ENCODE measurements at regions not wholly inside any gene's neighbourhood (a gene's known extent, or its start where the extent isn't known, plus 50 kb on each side); places are given as distances from the start of the nearest gene placed in this dataset.

- no peak for DNase-seq
Measured at GRCh38 chr14:58861586-58861985, 223.8 kb downstream of the DACT1 start.

GRCh38 chr14:58862416-58863160 is 224.8 kb downstream of the DACT1 start:
- DNase-seq: no peak

GRCh38 chr14:58863661-58864345 is 226.0 kb downstream of the DACT1 start:
- no peak for DNase-seq

DNA sequence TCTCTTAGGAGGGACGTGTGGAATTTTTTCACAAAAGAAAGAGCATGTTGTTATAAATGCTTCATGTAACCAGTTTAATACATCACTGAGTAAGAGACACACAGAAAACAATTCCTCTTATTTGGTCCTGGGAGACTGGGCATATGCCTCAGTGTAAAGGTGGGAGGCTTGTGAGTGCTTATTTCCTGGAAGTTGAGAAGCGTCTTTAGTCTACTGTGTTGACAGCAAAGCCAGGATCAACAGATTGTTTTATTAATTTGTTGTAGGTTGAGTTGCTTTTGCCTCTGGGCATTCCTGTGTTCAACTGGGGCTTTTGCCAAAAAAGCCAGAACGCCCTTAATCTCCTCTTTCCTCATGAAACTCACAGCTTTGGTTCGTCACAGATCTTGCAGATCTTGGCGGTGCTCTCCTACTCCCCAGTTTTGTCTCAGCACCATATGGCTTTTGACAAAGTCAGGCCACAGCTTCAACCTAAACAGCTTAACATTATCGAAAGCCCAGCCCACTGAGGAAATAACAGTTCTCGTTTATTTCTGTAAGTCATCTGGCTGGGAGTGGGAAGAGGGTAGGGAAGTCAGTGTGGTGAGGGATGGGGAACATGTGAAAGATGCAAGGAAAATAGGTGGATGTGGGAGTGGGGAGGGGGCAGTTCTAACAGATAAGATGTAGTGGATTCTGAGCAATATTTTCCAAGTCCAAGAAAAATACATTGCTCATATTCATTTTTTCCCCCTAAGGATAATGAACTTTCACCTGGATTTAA is 227.2 kb downstream of the DACT1 start:
- DNase-seq: no peak

GRCh38 chr14:58865514-58866281 is 227.9 kb downstream of the DACT1 start:
- no peak for DNase-seq

DNA sequence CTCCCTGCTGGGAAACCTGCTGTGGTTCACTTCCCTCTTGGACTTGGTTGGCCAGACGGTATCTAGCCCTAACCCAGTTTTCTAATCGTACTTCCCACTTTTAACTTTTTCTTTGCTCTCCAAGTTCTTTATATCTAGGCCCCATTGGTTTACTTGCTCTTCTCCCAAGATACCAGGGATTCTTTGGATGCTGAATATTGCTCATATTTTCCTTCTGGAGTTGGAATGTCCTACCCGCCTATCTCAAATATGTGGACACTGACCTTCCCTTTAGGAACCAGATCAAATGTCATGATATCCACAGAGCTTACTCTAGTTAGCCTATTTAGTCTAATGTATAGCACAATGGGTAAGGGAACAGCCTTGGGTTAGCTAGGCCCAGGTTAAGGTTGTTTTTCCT is 228.6 kb downstream of the DACT1 start:
- DNase-seq: no peak

DNA sequence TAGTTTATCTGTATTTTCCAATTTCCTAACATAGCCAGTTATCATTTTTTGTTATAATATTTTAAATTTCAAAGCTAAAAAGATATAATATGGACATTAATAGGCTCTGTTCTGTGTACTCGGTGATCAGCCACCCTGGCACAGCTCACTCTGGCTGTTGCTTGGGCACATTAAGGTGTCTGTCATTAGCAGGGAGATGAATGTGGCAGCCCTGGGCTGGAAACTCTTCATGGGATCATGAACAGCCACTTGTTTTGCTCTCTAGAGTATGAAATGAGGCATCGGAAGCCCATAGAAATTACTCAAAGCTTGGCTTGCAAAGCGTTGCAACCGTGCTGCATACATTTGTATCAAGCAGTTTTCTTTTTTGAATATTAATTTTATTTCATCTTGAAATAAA is 233.2 kb downstream of the DACT1 start:
- peak; percentile 67 for DNase-seq

GRCh38 chr14:58871573-58871972 is 233.8 kb downstream of the DACT1 start:
- no peak for DNase-seq

- no peak for DNase-seq
Measured at GRCh38 chr14:58872061-58872460, 234.3 kb downstream of the DACT1 start.

DNA sequence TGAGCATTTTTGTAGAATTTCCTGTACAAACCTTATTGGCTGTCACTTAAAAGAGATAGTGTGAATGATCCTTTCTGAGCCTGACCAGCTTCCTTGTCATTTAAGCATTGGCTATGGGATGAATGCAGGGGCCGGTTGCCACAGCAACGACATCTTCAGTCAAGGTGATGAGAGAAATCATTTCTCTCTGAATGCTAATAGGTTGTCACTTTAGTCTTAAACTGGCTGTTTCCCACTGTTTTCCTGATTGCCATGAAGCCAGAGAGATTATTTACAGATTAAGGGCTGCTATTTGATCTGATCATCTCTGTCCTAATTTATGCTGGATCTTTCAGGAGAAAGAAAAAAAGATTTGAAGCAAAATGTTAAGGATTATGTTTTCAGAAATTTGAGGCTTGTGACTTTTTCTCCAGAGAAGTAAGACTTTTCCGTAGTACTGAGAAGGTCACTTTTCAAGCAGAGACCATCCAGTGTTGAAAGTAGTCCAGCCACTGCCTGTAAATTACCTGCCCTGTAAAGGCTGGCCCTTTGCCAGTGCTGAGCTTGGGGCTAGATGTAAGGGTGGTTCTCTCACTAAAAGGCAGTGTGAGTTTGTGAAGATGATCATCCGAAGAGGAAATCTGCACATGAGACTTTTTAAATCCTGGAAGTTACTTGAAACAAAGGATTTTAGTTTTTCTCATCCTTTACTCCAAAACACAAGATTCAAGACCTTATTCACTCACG is 235.6 kb downstream of the DACT1 start:
- peak; percentile 17 for DNase-seq

DNA sequence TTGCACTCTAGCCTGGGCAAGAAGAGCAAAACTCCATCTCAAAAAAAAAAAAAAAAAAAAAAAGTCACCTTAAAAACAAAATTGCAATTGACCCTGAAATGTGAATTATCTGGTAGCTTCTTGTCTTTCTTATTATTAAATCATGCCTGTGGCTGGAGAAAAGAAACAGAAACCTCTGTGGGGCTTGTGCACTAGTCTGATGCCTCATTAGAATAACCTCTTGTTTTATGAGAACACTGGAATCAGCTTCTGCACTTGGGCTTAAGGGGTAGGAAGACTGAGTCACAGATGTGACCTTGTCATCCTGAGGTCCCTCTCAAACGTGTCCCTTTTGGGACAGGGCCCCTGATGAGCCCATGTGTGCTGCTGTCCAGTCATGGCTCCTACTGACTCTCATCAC is 237.9 kb downstream of the DACT1 start:
- DNase-seq: no peak

GRCh38 chr14:58876608-58877007 is 238.8 kb downstream of the DACT1 start:
- DNase-seq: no peak

GRCh38 chr14:58878439-58879139 is 240.8 kb downstream of the DACT1 start:
- no peak for DNase-seq

GRCh38 chr14:58881433-58881832 is 243.7 kb downstream of the DACT1 start:
- no peak for DNase-seq

- DNase-seq: peak; percentile 13
Measured at GRCh38 chr14:58882577-58883018, 244.8 kb downstream of the DACT1 start.

DNA sequence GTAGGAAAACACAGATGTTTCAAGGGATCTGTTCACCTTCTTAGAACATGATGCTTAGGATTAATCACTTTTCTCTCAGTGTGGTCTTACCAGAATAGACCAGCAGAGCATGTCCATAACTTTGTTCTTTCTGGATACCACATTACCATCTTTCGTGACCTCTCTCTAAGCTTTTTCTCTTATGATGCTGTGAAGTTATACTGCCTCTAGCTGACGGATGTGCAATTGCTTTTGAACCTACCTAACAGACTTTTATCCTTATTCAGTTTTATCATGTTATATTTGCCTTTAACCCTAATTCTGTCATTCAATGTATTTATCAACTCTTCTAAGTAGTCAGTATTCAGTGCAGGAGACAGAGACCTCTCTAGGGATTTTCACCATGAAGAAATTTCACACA is 246.7 kb downstream of the DACT1 start:
- DNase-seq: no peak

GRCh38 chr14:58887931-58888330 is 250.2 kb downstream of the DACT1 start:
- DNase-seq: no peak

DNA sequence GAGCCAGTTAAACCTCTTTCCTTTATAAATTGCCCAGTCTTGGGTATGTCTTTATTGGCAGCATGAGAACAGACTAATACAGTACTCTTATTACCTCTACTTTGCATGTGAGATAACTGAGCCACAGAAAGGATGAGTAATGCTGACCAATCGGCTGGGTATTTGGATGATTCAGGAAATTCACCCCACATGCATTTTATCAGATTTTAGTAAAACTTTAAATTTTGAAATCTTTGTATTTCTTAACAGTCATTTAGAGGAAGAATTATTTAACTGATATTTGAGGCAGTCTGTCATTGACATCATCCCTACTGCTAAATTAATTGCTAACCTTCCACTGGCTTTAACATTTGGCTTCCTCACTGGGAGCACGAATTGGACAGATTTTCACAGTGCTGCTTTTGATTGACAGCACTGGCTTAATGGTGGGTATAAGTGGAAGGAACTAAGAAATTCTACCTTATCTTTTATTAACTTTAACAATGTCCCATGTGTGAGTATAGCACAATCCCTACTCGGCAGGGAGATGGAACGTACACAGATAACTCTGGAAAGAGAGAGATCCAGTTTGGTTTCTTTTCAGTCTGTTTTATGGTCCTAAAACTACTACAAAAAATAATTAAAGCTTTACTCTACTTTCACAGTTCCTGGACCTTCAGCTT is 261.0 kb downstream of the DACT1 start:
- no peak for DNase-seq

- DNase-seq: no peak
Measured at GRCh38 chr14:58899317-58899713, 261.6 kb downstream of the DACT1 start.

DNA sequence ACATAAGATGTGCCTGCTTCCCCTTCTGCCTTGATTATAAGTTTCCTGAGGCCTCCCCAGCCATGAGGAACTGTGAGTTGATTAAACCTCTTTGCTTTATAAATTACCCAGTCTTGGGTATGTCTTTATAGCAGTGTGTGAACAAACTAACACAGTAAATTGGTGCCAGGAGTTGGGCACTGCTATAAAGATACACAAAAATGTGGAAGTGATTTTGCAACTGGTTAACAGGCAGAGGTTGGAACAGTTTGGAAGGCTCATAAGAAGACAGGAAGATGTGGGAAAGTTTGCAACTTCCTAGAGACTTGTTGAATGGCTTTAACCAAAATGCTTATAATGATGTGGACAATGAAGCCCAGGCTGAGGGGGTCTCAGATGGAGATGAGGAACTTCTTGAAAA is 264.1 kb downstream of the DACT1 start:
- no peak for DNase-seq

DNA sequence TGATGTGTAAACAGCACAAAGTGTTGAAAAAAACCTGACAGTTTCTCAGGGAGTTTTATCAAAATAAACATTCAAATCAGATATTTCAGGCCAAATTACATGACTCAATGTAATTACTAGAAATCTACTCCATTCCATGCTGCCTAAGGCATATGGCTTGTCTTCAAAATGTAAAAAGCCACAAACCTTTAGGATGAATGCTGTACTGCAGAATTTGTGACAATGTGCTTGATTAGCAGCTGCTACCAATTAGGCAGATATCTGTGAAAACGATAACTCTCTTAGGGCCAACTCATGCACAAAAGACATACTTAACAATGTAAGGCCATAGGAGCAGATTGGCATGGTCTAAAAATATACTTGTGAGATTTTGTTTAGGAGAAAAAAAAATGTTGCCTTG is 267.0 kb downstream of the DACT1 start:
- no peak for DNase-seq
